ENCODE measurements at regions not wholly inside any gene's neighbourhood (a gene's known extent, or its start where the extent isn't known, plus 50 kb on each side); places are given as distances from the start of the nearest gene placed in this dataset.
A peak's percentile ranks its signal among the peaks of the same experiment; 100 is the strongest.

GRCh38 chr6:165883851-165884640, 221.0 kb upstream of the PDE10A start:
- Histone ChIP-seq H3K4me3 (ENCODE audit: low read length) (no peak overlapping the region), H3K4me1 (ENCODE audit: control insufficient read depth, insufficient read depth, low read length) (no peaks in the 10 kb centered on the region), H3K9ac (ENCODE audit: low read length) (no peak overlapping the region), H3K36me3 (ENCODE audit: control insufficient read depth, insufficient read depth, low read length) (no peaks in the 10 kb centered on the region), H3K27me3 (ENCODE audit: control insufficient read depth, insufficient read depth, low read length) (no peaks in the 10 kb centered on the region), H3K27ac (ENCODE audit: low read depth, low read length) (no peak overlapping the region)

GRCh38 chr6:165881806-165882205, 218.8 kb upstream of the PDE10A start:
- Histone ChIP-seq H3K4me1 (ENCODE audit: control insufficient read depth, insufficient read depth, low read length) (peaks cover 9% of the 10 kb centered on the region), H3K9ac (ENCODE audit: low read length) (no peak overlapping the region), H3K27ac (ENCODE audit: low read depth, low read length) (no peak overlapping the region), H3K4me3 (ENCODE audit: low read length) (no peak overlapping the region), H3K36me3 (ENCODE audit: control insufficient read depth, insufficient read depth, low read length) (no peaks in the 10 kb centered on the region), H3K27me3 (ENCODE audit: control insufficient read depth, insufficient read depth, low read length) (no peaks in the 10 kb centered on the region)

- Histone ChIP-seq H3K4me1 (ENCODE audit: control insufficient read depth, insufficient read depth, low read length) (peaks cover 17% of the 10 kb centered on the region), H3K9ac (ENCODE audit: low read length) (no peak overlapping the region), H3K27ac (ENCODE audit: low read depth, low read length) (no peak overlapping the region), H3K4me3 (ENCODE audit: low read length) (no peak overlapping the region), H3K36me3 (ENCODE audit: control insufficient read depth, insufficient read depth, low read length) (no peaks in the 10 kb centered on the region), H3K27me3 (ENCODE audit: control insufficient read depth, insufficient read depth, low read length) (no peaks in the 10 kb centered on the region)
Measured at GRCh38 chr6:165880686-165881085, 217.6 kb upstream of the PDE10A start.

- Histone ChIP-seq H3K27me3 (ENCODE audit: control insufficient read depth, insufficient read depth, low read length) (no peaks in the 10 kb centered on the region), H3K4me3 (ENCODE audit: low read length) (no peak overlapping the region), H3K9ac (ENCODE audit: low read length) (no peak overlapping the region), H3K27ac (ENCODE audit: low read depth, low read length) (no peak overlapping the region), H3K36me3 (ENCODE audit: control insufficient read depth, insufficient read depth, low read length) (no peaks in the 10 kb centered on the region), H3K4me1 (ENCODE audit: control insufficient read depth, insufficient read depth, low read length) (peaks cover 17% of the 10 kb centered on the region)
Measured at GRCh38 chr6:165877773-165878172, 214.7 kb upstream of the PDE10A start.

GRCh38 chr6:165877192-165877591, 214.2 kb upstream of the PDE10A start:
- no peak overlapping the region for H3K4me3 ChIP-seq (ENCODE audit: low read length)
- H3K9ac ChIP-seq (ENCODE audit: low read length), result no peak overlapping the region
- H3K36me3 ChIP-seq (ENCODE audit: control insufficient read depth, insufficient read depth, low read length), result no peaks in the 10 kb centered on the region
- H3K27ac ChIP-seq (ENCODE audit: low read depth, low read length), result peak overlapping the region; percentile 81
- H3K4me1 ChIP-seq (ENCODE audit: control insufficient read depth, insufficient read depth, low read length), result peaks cover 17% of the 10 kb centered on the region
- no peaks in the 10 kb centered on the region for H3K27me3 ChIP-seq (ENCODE audit: control insufficient read depth, insufficient read depth, low read length)

- Histone ChIP-seq H3K27me3 (ENCODE audit: control insufficient read depth, insufficient read depth, low read length) (no peaks in the 10 kb centered on the region), H3K4me1 (ENCODE audit: control insufficient read depth, insufficient read depth, low read length) (peaks cover 17% of the 10 kb centered on the region), H3K27ac (ENCODE audit: low read depth, low read length) (peak overlapping the region; percentile 81), H3K9ac (ENCODE audit: low read length) (no peak overlapping the region), H3K4me3 (ENCODE audit: low read length) (no peak overlapping the region), H3K36me3 (ENCODE audit: control insufficient read depth, insufficient read depth, low read length) (no peaks in the 10 kb centered on the region)
Measured at GRCh38 chr6:165876588-165876987, 213.5 kb upstream of the PDE10A start.

- Histone ChIP-seq H3K4me3 (ENCODE audit: low read length) (no peak overlapping the region), H3K9ac (ENCODE audit: low read length) (no peak overlapping the region), H3K27ac (ENCODE audit: low read depth, low read length) (peak overlapping the region; percentile 81), H3K36me3 (ENCODE audit: control insufficient read depth, insufficient read depth, low read length) (no peaks in the 10 kb centered on the region), H3K4me1 (ENCODE audit: control insufficient read depth, insufficient read depth, low read length) (peaks cover 17% of the 10 kb centered on the region), H3K27me3 (ENCODE audit: control insufficient read depth, insufficient read depth, low read length) (no peaks in the 10 kb centered on the region)
Measured at GRCh38 chr6:165875946-165876345, 212.9 kb upstream of the PDE10A start.

GRCh38 chr6:165873976-165874375, 210.9 kb upstream of the PDE10A start:
- Histone ChIP-seq H3K4me3 (ENCODE audit: low read length) (no peak overlapping the region), H3K4me1 (ENCODE audit: control insufficient read depth, insufficient read depth, low read length) (peaks cover 17% of the 10 kb centered on the region), H3K9ac (ENCODE audit: low read length) (no peak overlapping the region), H3K27ac (ENCODE audit: low read depth, low read length) (no peak overlapping the region), H3K36me3 (ENCODE audit: control insufficient read depth, insufficient read depth, low read length) (no peaks in the 10 kb centered on the region), H3K27me3 (ENCODE audit: control insufficient read depth, insufficient read depth, low read length) (no peaks in the 10 kb centered on the region)

- H3K4me3 ChIP-seq (ENCODE audit: low read length), result no peak overlapping the region
- H3K9ac ChIP-seq (ENCODE audit: low read length), result no peak overlapping the region
- no peaks in the 10 kb centered on the region for H3K27me3 ChIP-seq (ENCODE audit: control insufficient read depth, insufficient read depth, low read length)
- H3K4me1 ChIP-seq (ENCODE audit: control insufficient read depth, insufficient read depth, low read length), result peaks cover 14% of the 10 kb centered on the region
- no peak overlapping the region for H3K27ac ChIP-seq (ENCODE audit: low read depth, low read length)
- no peaks in the 10 kb centered on the region for H3K36me3 ChIP-seq (ENCODE audit: control insufficient read depth, insufficient read depth, low read length)
Measured at GRCh38 chr6:165872811-165873210, 209.8 kb upstream of the PDE10A start.

- peaks cover 13% of the 10 kb centered on the region for H3K4me1 ChIP-seq (ENCODE audit: control insufficient read depth, insufficient read depth, low read length)
- no peaks in the 10 kb centered on the region for H3K27me3 ChIP-seq (ENCODE audit: control insufficient read depth, insufficient read depth, low read length)
- H3K9ac ChIP-seq (ENCODE audit: low read length), result no peak overlapping the region
- H3K27ac ChIP-seq (ENCODE audit: low read depth, low read length), result no peak overlapping the region
- H3K4me3 ChIP-seq (ENCODE audit: low read length), result no peak overlapping the region
- H3K36me3 ChIP-seq (ENCODE audit: control insufficient read depth, insufficient read depth, low read length), result no peaks in the 10 kb centered on the region
Measured at GRCh38 chr6:165872311-165872710, 209.3 kb upstream of the PDE10A start.

- no peak overlapping the region for H3K9ac ChIP-seq (ENCODE audit: low read length)
- H3K27me3 ChIP-seq (ENCODE audit: control insufficient read depth, insufficient read depth, low read length), result no peaks in the 10 kb centered on the region
- H3K36me3 ChIP-seq (ENCODE audit: control insufficient read depth, insufficient read depth, low read length), result no peaks in the 10 kb centered on the region
Measured at GRCh38 chr6:165871571-165871970, 208.5 kb upstream of the PDE10A start.

GRCh38 chr6:165869526-165869925, 206.5 kb upstream of the PDE10A start:
- Histone ChIP-seq H3K27me3 (ENCODE audit: control insufficient read depth, insufficient read depth, low read length) (no peaks in the 10 kb centered on the region), H3K9ac (ENCODE audit: low read length) (no peak overlapping the region), H3K27ac (ENCODE audit: low read depth, low read length) (no peak overlapping the region), H3K36me3 (ENCODE audit: control insufficient read depth, insufficient read depth, low read length) (no peaks in the 10 kb centered on the region), H3K4me1 (ENCODE audit: control insufficient read depth, insufficient read depth, low read length) (no peaks in the 10 kb centered on the region), H3K4me3 (ENCODE audit: low read length) (no peak overlapping the region)

More at GRCh38 chr6:165871571-165871970, 208.5 kb upstream of the PDE10A start:
- Histone ChIP-seq H3K4me3 (ENCODE audit: low read length) (no peak overlapping the region), H3K27ac (ENCODE audit: low read depth, low read length) (no peak overlapping the region), H3K4me1 (ENCODE audit: control insufficient read depth, insufficient read depth, low read length) (peaks cover 8% of the 10 kb centered on the region)

- Histone ChIP-seq H3K27me3 (ENCODE audit: control insufficient read depth, insufficient read depth, low read length) (no peaks in the 10 kb centered on the region), H3K4me3 (ENCODE audit: low read length) (no peak overlapping the region), H3K27ac (ENCODE audit: low read depth, low read length) (no peak overlapping the region), H3K4me1 (ENCODE audit: control insufficient read depth, insufficient read depth, low read length) (no peaks in the 10 kb centered on the region), H3K36me3 (ENCODE audit: control insufficient read depth, insufficient read depth, low read length) (no peaks in the 10 kb centered on the region), H3K9ac (ENCODE audit: low read length) (no peak overlapping the region)
Measured at GRCh38 chr6:165864925-165865324, 201.9 kb upstream of the PDE10A start.
